ENCODE measurements at regions not wholly inside any gene's neighbourhood (a gene's known extent, or its start where the extent isn't known, plus 50 kb on each side); places are given as distances from the start of the nearest gene placed in this dataset.

- TF ChIP-seq EP300 (IDR thresholded peaks at IDR 0.05) (no peak), POLR2A (IDR thresholded peaks at IDR 0.05) (no peak)
These were observed 905.0 kb downstream of the RAB28 start for GRCh38 chr4:12579172-12579571.
